Stimulated activated CD8-positive, alpha-beta memory T cell treated with anti-CD3 and anti-CD28 coated beads, Interleukin-4, amount 100 ng/mL, for 1 hour (primary cell): ENCODE measurements at regions not wholly inside any gene's neighbourhood (a gene's known extent, or its start where the extent isn't known, plus 50 kb on each side); places are given as distances from the start of the nearest gene placed in this dataset.

Source experiments
- DNase-seq, 2 donors: peaks; one replicate each; pipeline ENCODE4 v3.0.0-alpha.2; 2020; ENCODE audit warnings: low read depth in 2 of 2, low spot score in 1 of 2

DNA sequence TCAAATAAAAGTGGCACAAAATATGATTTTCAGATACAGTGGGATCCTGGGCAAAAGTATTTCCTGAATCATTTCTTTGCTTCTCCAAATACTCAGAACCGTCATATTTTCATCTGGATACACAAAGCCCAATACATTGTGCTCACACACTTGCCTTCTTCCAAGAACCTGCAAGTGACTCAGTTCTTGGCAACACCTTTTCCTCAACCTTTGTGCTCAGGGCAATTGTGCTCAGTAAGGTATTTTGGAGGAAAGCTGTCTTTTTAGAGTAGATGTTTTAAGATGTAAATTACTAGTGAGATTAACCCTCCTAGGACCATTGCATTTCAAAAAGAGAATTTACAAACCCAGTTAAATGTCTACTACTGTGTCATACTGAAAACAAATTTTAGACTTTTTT, 233.5 kb downstream of the EFNB2 start:
- no peak for DNase-seq

DNA sequence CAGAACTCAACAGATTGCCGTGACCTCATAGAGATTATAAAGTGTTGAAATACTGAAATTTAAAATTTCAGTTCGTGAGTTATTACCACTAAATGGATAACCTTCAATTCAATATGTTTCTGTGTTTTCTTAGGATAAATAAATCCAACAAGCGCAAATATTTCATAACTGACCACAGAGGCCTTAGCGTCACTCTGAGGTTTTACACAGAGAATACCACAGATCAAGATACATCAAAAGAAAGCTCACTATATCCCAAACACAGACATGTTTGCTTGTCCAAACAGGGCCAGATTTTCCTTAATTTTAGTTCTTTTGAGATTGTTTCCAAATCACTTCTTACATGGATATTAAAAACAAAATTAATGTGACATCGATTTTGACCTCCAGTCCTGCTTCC, 235.8 kb downstream of the EFNB2 start:
- DNase-seq: no peak

DNA sequence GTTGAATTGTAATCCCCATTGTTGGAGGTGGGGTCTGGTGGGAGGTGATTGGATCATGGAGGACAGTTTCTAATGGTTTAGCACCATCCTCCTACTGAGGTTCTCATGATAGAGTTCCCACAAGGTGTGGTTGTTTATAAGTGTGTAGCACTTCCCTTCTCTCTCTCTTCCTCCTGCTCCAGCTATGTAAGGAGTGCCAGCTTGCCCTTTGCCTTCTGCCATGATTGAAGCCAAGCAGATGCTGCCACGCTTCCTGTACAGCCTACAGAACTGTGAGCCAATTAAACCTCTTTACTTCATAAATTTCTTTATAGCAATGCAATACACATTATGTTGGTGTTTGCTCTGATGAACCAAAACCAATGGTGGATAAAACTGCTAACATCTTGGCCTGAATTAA, 238.2 kb downstream of the EFNB2 start:
- no peak for DNase-seq

DNA sequence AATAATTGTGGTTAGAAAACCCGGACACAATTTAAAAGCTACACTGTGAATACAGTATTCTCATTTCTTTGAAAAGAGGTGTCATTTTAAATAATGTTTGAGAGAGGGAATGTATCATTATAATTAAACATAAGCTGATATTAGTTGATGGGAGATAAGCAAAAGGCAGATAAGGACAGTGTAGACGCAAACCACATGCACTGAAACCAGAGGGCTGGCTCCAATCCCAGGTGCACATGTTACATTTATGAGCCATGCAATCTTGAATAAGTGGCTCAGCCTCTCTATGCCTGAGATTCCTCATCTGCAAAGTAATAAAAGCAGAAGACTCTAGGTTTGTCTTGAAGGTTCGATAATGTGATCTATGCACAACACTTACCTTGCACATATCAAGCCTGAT, 238.7 kb downstream of the EFNB2 start:
- DNase-seq: no peak

DNA sequence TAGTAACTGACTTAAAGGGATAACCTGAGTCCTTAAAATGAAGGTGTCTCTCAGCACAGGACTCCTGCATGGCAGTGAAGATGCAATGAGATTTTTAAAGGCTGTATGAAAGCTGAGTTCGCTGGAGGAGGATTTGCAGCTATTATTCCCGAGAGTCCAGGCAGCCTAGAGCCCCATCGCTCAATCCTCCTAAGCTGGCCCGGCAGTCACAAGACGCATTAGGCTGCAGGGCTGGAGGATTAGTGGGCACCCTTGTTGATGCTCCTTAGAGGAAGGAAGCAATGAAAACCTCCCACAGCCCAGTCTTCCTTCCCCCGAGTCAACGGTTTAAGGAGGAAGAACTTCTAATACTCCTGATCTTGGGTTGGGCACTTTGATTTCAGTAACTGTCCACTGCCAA, 239.5 kb downstream of the EFNB2 start:
- DNase-seq: no peak

DNA sequence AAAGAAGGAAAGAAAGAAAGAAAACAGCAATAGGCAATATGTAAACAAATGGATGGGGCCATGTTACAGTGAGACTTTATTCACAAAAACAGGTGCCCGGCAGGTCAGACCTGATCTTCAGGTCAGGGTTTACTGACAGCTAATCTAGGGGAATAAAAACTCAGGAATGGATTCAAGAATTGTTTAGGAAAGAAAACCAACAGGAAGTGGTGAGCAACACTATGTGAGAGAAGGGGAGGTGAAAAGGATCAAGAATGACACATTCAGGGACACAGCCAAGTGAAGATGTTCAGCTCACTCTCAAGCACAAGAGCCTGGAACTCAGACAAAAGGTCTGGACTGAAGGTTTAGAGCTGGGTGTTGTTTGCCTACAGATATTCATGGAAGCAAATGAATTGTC, 244.5 kb downstream of the EFNB2 start:
- no peak for DNase-seq

DNA sequence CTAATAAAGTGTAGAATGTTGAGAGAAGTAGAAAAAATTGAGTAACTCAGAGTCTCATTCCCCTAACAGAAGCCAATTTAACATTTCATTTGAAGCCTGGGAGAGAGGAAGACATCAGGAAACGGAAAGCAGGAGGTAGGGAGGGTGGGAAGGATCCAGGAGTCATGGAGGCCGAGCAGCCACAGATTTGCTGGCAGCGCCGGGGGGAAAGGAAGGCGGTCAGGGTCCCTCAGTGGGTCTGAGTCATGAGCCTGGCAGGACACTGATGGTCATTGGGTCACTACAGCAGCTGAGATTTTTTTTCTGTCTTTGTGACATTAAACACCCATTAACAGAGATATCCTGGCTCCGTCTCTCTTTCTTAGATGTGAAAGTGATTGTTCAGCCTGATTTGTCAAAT, 248.1 kb downstream of the EFNB2 start:
- no peak for DNase-seq

DNA sequence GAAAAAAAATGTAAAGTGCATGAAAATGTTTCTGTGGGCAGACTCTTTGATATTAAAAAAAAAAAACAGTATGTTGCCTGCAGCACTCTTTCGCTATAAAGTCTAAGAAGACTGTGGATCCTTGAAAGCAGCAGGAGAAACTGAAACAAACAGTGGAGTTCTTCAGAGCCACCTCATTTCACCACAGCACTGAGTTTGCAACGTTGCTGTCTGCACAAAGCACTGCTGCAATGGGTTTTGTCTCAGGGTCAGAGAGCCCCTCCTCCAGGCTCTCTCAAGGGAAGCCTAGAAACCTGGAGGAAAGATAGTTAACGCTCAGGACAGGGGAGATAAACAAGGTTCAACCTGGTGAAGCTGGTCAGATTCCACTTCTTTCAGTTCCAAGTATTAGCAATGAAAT, 248.7 kb downstream of the EFNB2 start:
- DNase-seq: no peak

DNA sequence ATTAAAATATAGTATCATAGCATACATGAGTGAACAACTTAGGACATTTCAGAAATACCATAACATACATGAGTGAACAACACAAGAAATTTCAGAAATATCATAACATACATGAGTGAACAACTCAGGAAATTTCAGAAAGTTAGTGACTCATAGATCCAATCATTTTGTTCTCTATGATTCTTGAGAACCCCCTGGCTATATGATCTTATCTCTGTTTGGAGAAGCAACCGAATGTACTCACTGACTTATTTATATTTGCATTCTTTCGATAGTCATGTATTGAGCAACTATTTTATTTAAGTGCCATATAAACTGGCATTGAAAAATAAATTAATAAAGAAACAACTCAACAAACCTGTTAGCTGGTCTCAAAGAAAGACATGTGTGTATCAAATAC, 251.1 kb downstream of the EFNB2 start:
- no peak for DNase-seq

DNA sequence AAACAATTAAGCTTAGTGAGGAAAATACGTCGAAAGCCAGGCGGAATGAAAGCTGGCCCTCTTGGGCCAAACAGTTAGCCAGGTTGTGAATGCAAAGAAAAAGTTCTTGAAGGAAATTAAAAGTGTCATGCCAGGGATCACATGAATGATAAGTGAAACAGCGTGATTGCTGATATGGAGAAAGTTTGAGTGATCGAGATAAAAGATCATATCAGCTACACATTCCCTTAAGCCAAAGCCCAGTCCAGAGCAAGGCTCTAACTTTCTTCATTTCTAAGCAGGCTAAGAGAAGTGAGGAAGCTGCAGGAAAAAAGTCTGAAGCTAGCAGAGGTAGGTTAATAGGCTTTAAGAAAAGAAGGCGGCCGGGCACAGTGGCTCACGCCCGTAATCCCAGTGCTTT, 254.0 kb downstream of the EFNB2 start:
- no peak for DNase-seq

DNA sequence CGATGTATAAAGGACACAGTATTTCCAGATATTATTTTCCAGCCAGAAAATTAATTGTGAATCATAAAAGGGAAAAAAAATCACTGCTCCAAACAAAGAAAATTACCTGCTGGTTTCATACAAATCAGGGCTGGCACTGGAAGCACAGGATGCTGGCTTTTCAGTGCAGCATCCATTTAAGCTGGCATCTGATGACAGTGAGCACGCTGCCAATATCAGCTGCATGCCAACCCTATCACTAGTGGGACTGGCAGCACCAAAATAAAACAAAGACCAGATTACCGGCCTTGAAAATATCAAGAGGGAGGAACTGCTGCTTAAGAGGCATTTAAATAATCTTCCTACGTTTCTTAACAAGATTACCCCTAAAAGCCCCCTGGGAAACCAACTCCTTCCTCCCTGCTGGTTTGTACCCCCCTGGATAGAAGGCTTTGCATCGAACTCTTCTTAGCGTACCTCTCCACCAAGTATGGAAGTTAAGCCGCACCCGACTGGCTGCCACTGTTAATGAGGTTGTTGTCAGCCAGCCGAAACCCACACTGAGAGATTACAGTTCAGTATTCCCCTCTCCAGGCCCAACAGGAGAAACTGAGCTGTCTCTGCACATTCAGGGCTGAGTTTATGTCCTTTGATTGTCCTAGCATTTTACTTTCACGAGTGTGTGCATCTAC, 257.8 kb downstream of the EFNB2 start:
- DNase-seq: no peak

DNA sequence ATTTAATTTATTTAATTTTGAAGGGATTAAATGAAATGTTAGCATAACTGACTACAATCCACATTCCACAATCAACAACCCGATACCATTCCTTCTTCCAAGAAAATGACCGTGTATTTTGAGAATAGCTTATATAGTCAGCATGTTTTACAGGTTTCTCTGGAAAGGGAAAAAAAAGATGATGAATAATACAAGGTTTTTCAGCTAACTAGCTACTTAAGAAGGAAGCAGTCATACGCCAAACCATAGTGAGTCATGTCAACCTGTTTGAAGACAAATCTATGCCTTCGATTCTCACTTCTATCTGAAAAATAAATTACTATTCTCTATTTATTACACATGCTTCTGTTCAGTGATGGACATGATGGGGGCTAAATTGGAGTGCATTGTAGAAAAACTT, 258.6 kb downstream of the EFNB2 start:
- no peak for DNase-seq

DNA sequence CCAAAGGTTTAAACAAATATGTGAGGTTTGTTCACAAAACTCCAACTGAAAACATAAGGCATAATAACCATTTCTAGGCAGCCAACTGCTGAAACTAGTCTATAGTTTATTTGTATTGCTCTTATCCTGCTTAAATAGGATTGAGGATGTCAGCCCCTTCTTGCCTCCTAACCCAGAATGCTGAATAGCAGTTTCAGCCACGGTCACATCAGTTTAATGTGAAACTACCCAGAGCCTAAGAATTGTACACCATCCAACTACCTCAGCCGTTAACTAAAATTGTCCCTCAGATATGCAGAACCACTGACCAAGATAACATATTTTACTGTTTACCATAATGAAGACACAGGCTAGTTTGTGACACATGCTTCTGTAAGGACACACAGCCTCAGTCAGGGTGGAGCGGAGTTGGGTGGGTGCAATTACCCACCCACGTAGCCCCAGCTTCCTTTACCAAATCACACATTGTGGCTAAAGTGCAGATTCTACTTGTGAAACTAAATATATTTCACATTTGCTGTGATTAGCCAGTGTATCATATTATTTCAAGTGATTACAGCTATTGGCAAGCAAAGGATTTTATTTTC, 259.9 kb downstream of the EFNB2 start:
- DNase-seq: no peak

DNA sequence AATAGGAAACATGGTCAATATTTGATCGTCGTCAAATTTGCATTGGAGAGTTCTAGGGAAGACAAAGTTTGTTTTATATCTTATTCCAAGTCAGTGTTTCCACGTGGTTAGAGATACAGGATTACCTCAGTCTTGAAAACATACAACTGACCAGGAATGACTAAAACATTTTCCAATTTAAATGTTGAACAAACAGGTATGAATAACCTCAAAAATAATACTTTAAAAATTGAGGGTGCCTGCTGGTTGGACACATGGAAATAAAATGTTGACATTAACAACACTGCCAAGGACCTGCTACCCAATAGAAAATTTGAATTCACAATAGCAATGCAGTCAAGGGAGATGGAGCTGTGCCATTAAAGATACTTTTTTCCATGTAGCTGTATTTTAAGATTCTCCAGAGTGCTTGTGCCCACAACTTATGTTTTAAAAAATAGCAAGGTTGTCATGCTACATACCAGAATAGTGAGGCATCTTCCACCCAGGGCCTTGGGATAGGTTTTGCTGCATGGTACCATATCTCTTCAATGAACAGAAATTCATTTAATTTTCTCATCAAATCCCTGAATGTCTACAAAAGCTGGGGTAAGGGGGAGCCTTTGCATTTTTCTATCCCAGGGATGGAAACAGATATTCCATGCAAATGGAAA, 260.8 kb downstream of the EFNB2 start:
- DNase-seq: no peak

DNA sequence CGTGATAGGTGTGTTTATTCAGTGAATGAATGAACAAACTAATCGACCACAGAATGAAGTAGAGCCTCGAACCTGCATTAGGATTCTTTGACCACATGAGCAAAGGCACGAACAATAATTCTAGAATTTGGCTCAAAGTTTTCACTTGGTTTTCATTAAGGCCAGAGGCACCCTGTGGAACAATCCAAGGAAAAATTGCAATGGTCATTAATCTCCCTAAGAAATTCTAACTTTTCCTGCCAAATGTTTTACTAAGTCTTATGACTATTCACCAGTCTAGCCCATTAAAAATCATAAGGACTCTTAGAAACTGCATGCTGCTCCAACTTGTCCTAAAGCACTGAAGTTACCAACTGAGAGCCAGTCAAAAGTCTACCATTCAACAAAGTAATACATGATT, 271.7 kb downstream of the EFNB2 start:
- DNase-seq: no peak

DNA sequence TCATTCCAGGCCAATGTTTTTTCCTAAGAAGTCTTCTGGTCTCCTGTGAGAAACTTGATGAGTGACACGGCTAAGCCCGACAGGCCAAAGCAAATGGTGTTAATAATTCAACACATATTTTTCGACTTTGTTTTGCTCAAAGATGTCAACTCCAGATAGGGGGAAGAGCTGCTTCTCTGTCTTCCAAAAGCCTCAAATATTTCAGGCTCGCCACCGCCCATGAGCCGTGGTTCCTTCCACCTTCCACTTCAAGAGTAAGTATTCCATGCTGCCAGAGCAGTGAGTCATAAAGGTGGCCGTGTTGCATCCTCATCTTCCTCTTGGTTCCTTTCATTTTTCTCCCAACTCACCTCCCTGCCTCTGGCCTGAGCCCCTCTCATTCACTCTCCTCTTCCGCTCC, 272.6 kb downstream of the EFNB2 start:
- no peak for DNase-seq

DNA sequence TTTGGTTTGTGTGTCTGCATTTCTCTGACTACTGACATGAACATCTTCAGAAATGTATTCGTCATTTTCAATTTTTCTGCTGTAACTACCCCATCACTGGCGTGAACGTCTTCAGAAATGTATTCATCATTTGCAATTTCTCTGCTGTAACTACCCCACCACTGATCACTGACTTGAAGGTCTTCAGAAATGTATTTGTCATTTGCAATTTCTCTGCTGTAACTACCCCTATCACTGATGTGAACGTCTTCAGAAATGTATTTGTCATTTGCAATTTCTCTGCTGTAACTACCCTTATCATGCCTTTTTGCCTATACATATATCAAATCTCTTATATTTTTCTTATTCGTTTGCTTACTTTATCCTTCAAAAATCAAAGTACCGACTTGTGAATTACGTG, 274.0 kb downstream of the EFNB2 start:
- no peak for DNase-seq

DNA sequence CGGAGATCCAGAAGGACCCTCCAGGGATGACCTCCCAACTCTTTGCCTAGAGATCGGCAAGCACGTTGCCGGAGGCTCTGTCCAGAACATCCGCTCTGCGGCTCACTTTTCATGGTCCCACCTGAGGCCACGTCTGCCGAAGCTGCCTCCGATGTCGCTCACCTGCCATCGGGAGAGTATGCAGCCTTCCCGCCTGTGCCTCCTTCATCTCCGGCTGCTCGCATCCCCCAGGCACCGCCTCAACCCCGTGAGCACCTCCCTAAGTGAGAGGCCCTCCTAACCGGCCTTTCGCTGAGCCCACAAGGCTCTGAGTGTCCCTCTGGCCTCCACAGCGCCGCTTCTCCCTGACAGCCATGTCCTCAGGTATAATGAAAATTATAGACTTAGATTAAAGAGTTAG, 275.1 kb downstream of the EFNB2 start:
- DNase-seq: no peak

DNA sequence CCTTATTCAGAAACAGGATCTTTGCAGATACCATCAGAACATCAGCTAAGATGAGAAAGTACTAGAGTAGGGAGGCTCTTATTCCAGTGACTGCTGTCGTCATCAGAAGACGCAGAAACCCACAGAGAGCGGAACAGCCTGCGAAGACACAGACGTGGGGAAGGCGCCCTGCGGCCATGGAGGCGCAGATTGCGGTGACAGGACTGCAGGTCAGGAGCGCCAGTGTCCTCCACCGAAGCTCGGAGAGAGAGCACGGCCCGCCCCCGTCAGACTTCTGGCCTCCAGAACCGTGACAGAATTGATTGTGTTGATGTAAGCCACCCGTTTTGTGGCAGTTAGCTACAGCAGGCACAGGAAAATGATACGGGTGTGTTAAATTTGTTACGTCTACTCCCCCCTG, 275.5 kb downstream of the EFNB2 start:
- no peak for DNase-seq

DNA sequence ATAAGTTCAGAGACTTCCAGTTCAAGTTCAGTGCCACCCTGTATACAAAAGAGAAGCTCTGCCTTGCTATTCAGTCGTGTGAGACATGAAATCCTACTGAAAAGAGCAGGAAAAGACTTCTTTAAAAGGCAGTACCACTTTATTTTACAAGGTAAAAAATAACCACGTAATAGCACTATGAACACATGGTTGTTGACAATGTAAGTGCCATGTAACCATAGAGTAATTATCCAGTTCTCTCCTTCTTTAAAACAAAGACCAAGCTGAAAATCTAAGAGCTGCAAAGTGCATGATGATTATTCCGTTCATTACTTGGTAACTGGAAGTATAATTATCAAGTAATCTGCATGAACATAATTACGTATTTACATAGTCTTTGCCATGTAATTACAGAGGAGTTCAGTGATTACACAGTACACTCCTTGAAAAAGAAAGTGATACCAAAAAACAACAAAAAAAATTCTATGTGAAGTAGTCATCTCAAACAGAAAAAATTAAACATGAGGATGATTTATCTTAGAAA, 288.7 kb downstream of the EFNB2 start:
- DNase-seq: no peak

DNA sequence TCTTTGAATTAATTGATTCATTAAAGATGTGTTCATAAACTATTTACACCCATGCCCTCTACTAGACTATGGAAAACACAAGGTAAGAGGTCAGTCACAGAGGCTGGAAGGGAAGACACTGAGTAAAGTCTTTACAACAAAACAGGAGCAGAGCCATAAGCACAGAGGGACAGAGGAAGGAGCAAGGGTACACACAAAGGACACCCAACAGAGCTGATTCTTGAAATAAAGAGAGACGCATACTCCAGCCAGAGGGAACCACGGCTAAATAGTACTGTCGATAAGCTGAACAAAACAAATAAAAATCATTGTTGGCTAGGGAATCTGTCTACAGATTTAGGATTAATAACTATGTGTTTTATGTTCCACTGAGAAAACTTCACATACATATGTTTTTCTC, 289.2 kb downstream of the EFNB2 start:
- DNase-seq: no peak

DNA sequence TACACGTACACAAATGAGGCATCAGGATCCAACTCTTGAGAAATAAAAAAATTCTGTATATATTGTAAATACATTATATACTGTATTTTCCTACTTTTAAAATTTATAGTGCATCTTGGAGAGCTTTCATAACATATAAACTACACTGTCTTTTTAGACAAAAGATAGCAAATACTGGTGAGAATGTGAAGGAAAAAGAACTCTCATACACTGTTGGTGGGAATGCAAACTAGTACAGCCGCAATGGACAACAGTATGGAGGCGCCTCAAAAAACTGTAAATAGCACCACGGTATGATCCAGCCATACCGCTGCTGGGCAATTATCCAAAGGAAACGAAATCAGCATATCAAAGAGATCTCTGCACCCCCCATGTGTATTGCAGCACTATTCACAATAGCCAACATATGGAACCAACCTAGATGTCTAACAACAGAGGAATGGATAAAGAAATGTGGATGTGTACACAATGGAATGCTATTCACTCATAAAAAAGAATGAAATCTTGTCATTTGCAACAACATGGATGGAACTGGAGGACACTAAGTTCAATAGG, 292.4 kb downstream of the EFNB2 start:
- no peak for DNase-seq
